Spleen (tissue), 7 donors: ENCODE measurements at regions not wholly inside any gene's neighbourhood (a gene's known extent, or its start where the extent isn't known, plus 50 kb on each side); places are given as distances from the start of the nearest gene placed in this dataset.

Experiments
- POLR2A ChIP-seq, 3 donors: fragments of 450-650 bp; IDR thresholded peaks; one replicate each; pipeline ENCODE4 v1.5.1; 2017; ENCODE audit warnings: antibody characterized with exemption in 3 of 3, mild to moderate bottlenecking in 1 of 3
- TF ChIP-seq, protein P1 (sequence below), 11 experiments: fragments of 200-600 bp in 7 of 11; fragments of 450-650 bp in 4 of 11; sonication (generic) in 4 of 11; IDR thresholded peaks in 8 of 11; conservative IDR thresholded peaks in 3 of 11; 1 replicate in 7 of 11; 2 replicates in 4 of 11; pipeline versions ENCODE4 v1.4.0 to v1.8.0; 2016 to 2021; ENCODE audit warnings: antibody characterized with exemption in 11 of 11, inconsistent platforms in 4 of 11, mild to moderate bottlenecking in 1 of 11
- donor health status: DM: no; HTN: no; CAD: no; lungs with moderate emphysema.
- donor health status: DM: no; HTN: no; CAD: no.
- donor health status: DM: no; HTN: no; CAD: no.

GRCh38 chr3:124514683-124515082, 215.6 kb upstream of the UMPS start:
- TF ChIP-seq, protein P1, sequence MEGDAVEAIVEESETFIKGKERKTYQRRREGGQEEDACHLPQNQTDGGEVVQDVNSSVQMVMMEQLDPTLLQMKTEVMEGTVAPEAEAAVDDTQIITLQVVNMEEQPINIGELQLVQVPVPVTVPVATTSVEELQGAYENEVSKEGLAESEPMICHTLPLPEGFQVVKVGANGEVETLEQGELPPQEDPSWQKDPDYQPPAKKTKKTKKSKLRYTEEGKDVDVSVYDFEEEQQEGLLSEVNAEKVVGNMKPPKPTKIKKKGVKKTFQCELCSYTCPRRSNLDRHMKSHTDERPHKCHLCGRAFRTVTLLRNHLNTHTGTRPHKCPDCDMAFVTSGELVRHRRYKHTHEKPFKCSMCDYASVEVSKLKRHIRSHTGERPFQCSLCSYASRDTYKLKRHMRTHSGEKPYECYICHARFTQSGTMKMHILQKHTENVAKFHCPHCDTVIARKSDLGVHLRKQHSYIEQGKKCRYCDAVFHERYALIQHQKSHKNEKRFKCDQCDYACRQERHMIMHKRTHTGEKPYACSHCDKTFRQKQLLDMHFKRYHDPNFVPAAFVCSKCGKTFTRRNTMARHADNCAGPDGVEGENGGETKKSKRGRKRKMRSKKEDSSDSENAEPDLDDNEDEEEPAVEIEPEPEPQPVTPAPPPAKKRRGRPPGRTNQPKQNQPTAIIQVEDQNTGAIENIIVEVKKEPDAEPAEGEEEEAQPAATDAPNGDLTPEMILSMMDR (IDR thresholded peaks at IDR 0.05 in 8 of 11, conservative IDR thresholded peaks at IDR 0.05 in 3 of 11), result no peak
- TF ChIP-seq POLR2A (IDR thresholded peaks at IDR 0.05), result no peak
